GM12878 (cell line): ENCODE measurements at regions not wholly inside any gene's neighbourhood (a gene's known extent, or its start where the extent isn't known, plus 50 kb on each side); places are given as distances from the start of the nearest gene placed in this dataset.

ENCODE experiments used
- ATAC-seq: fragments of 200-7000 bp; cut with Tn5 transposase; 3 replicates; pipeline ENCODE4 v1.9.1; 2020; ENCODE audit warnings: mild to moderate bottlenecking, moderate library complexity
- BruUV-seq: library from RNA; stranded (reverse); fragments of 400-500 nt; replicated peaks from 2 replicates; lab custom pipeline; 2021; lab: Mats Ljungman, UMichigan
- CTCF ChIA-PET: fragments of 300-600 bp; sonication (Branson Sonifier 250); formaldehyde crosslinking; extraction: SDS; loops from one replicate; lab custom pipeline; 2021; ENCODE audit warnings: inconsistent platforms; lab: Yijun Ruan, JAX
- POLR2A ChIA-PET: fragments of 350-600 bp; formaldehyde crosslinking; extraction: SDS; loops from one replicate; lab custom pipeline; 2021; ENCODE audit warnings: inconsistent platforms; lab: Charles Lee
- RAD21 ChIA-PET: fragments of 300-600 bp; sonication (Branson Sonifier 250); formaldehyde crosslinking; loops from one replicate; lab custom pipeline; 2023; ENCODE audit warnings: antibody characterized with exemption; ENCODE audit not compliant: unreplicated experiment; lab: Charles Lee
- SMC1A ChIA-PET: fragments of 300-600 bp; sonication (Branson Sonifier 250); formaldehyde crosslinking; loops from one replicate; lab custom pipeline; 2023; ENCODE audit not compliant: unreplicated experiment, uncharacterized antibody; lab: Charles Lee
- DNase-seq: peaks from one replicate; pipeline ENCODE4 v3.0.0-alpha.2; 2011; ENCODE audit warnings: low read depth, low spot score
- FAIRE-seq: peaks from 3 replicates; lab custom pipeline; 2011; peaks lifted over from hg19 to GRCh38; lab: Jason Lieb, UNC
- H2AFZ ChIP-seq: 2 replicates; pipeline ENCODE4 v1.6.0; 2011; ENCODE audit warnings: low read depth, low read length, control low read depth; ENCODE audit not compliant: control insufficient read depth
- H3K27ac ChIP-seq: 2 replicates; pipeline ENCODE4 v1.5.1; 2011; ENCODE audit warnings: control low read depth; ENCODE audit not compliant: control insufficient read depth, insufficient read depth
- H3K27me3 ChIP-seq, 2 experiments: replicated peaks in 1 of 2; 2 replicates each; pipeline versions ENCODE4 v1.6.0 to v1.6.1; 2011; ENCODE audit warnings: low read length in 1 of 2; ENCODE audit not compliant: control insufficient read depth in 2 of 2, insufficient read depth in 2 of 2
- H3K36me3 ChIP-seq, 2 experiments: 2 replicates each; pipeline ENCODE4 v1.5.1; 2011; ENCODE audit warnings: low read length in 1 of 2; ENCODE audit not compliant: control insufficient read depth in 2 of 2, insufficient read depth in 2 of 2
- H3K4me1 ChIP-seq: 2 replicates; pipeline ENCODE4 v1.6.1; 2011; ENCODE audit warnings: mild to moderate bottlenecking, low read length, moderate library complexity, mixed read lengths; ENCODE audit not compliant: control insufficient read depth, insufficient read depth
- H3K4me2 ChIP-seq: 2 replicates; pipeline ENCODE4 v1.6.0; 2011; ENCODE audit warnings: control low read depth; ENCODE audit not compliant: control insufficient read depth, insufficient read depth
- H3K4me3 ChIP-seq: fragments of 200-600 bp; sonication (generic); 2 replicates; pipeline ENCODE4 v1.5.1; 2016
- H3K79me2 ChIP-seq: 2 replicates; pipeline ENCODE4 v1.6.0; 2011; ENCODE audit warnings: low read length; ENCODE audit not compliant: control insufficient read depth, insufficient read depth
- H3K9ac ChIP-seq: 2 replicates; pipeline ENCODE4 v1.8.0; 2011; ENCODE audit warnings: low read length, control low read depth, mixed read lengths; ENCODE audit not compliant: control insufficient read depth, insufficient read depth
- H3K9me3 ChIP-seq: replicated peaks from 3 replicates; pipeline ENCODE4 v1.5.1; 2011; ENCODE audit warnings: mild to moderate bottlenecking, low read length; ENCODE audit not compliant: control insufficient read depth, insufficient read depth
- H4K20me1 ChIP-seq: 2 replicates; pipeline ENCODE4 v1.6.0; 2011; ENCODE audit not compliant: control insufficient read depth, insufficient read depth
- ASH2L ChIP-seq: fragments of 300-600, 200-600 bp; sonication (generic); IDR thresholded peaks from 2 replicates; pipeline ENCODE4 v1.6.1; 2017; ENCODE audit warnings: low read depth, mild to moderate bottlenecking, borderline replicate concordance
- CBX5 ChIP-seq: sonication (generic); IDR thresholded peaks from 2 replicates; pipeline ENCODE4 v1.6.1; 2016; ENCODE audit warnings: low read depth, moderate library complexity, mild to moderate bottlenecking, inconsistent platforms
- HDAC2 ChIP-seq: fragments of 200-600 bp; sonication (generic); IDR thresholded peaks from 2 replicates; pipeline ENCODE4 v1.6.1; 2017
- MEF2B ChIP-seq: fragments of 450-650 bp; IDR thresholded peaks from 2 replicates; pipeline ENCODE4 v1.6.1; 2018; ENCODE audit warnings: mild to moderate bottlenecking, moderate library complexity; ENCODE audit not compliant: partially characterized antibody, poor library complexity, severe bottlenecking
- NKRF ChIP-seq: fragments of 450-650 bp; conservative IDR thresholded peaks from 2 replicates; pipeline ENCODE4 v1.6.1; 2017; ENCODE audit warnings: mild to moderate bottlenecking, moderate library complexity
- NR2C1 ChIP-seq: fragments of 450-650 bp; IDR thresholded peaks from 2 replicates; pipeline ENCODE4 v1.6.1; 2017; ENCODE audit warnings: antibody characterized with exemption, mild to moderate bottlenecking, moderate library complexity
- PAX8 ChIP-seq: fragments of 450-650 bp; IDR thresholded peaks from 2 replicates; pipeline ENCODE4 v1.6.1; 2017; ENCODE audit warnings: mild to moderate bottlenecking, moderate library complexity
- PBX3 ChIP-seq: IDR thresholded peaks from 2 replicates; pipeline ENCODE4 v1.6.1; 2011; ENCODE audit warnings: mild to moderate bottlenecking, low read depth, low read length, moderate library complexity; ENCODE audit not compliant: insufficient replicate concordance
- RAD21 ChIP-seq: IDR thresholded peaks from 2 replicates; pipeline ENCODE4 v1.6.1; 2011; ENCODE audit warnings: mild to moderate bottlenecking, low read depth, low read length, moderate library complexity; ENCODE audit not compliant: insufficient read depth
- ZNF384 ChIP-seq: IDR thresholded peaks from 2 replicates; pipeline ENCODE4 v1.6.1; 2012; ENCODE audit warnings: low read depth, mild to moderate bottlenecking, low read length, improper control_type of control experiment, borderline replicate concordance
- WGBS: methylation state at CpG from one replicate; pipeline ENCODE4 v1.1.6; 2016; ENCODE audit warnings: low lambda C conversion rate; ENCODE audit not compliant: insufficient replicate concordance, insufficient coverage; ENCODE audit errors: missing lambda C conversion rate; 5-methylcytosine and 5-hydroxymethylcytosine counted together
- in situ Hi-C: fragments of 300-500 bp; cut with MboI; formaldehyde crosslinking; loops from 9 replicates; pipeline ENCODE4 v1.14.3; 2018; ENCODE audit warnings: mixed read lengths
- intact Hi-C: fragments of 100-400 bp; cut with micrococcal nuclease; formaldehyde crosslinking; loops from one replicate; pipeline ENCODE4 v1.14.2; 2022; ENCODE audit not compliant: unreplicated experiment
- TF ChIP-seq, protein P1 (sequence below): IDR thresholded peaks from 2 replicates; pipeline ENCODE4 v1.6.1; 2012; ENCODE audit warnings: low read depth, low read length, improper control_type of control experiment

DNA sequence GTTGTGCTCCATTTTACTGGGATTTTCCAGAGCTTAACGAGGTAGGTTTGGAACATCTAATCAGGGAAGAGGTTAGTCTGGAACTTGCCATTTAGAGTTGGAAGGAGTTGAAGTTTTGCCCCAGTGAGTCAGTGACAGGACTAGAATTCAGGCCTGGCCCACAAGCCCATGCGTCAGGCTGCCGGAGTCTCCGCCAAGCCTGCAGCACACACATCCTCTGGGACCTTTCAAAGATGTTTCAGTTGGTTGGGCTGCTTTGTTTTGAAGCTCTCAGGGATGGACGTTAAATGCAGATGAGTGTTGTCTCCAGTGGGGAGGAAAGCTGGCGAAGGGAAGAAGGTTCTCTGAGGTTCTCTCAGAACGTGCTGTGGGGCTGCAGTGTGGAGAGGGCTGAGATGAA lies 147.0 kb downstream of the PSAT1 start (continued):
- TF ChIP-seq HDAC2 = no peak
- TF ChIP-seq, all 136 proteins: peak for 0

GRCh38 chr9:78448960-78449673 lies 152.2 kb downstream of the PSAT1 start:
- ChIA-PET RAD21 (no interaction called here), CTCF (interaction anchor here (2.5 kb wide), 1 partner anchor 10 kb away, joined by 20 read pairs; no protein-coding TSS in a partner anchor), POLR2A (no interaction called here), SMC1A (interaction anchor here (0.6 to 1.4 kb wide), 3 partner anchors 9 to 225 kb away, joined by 3 read pairs; no protein-coding TSS in a partner anchor)
- in situ Hi-C loops = no loop called here
- Histone ChIP-seq H3K9ac (no peak overlapping the region), H3K27ac (no peak overlapping the region), H4K20me1 (no peaks in the 10 kb centered on the region), H3K27me3 (no peaks in the 10 kb centered on the region; a peak in 1 of 4 replicates), H3K4me3 (no peak overlapping the region), H2AFZ (no peak overlapping the region), H3K36me3 (no peaks in the 10 kb centered on the region), H3K4me1 (no peaks in the 10 kb centered on the region), H3K9me3 (no peaks in the 10 kb centered on the region), H3K4me2 (no peak overlapping the region), H3K79me2 (no peaks in the 10 kb centered on the region)
- intact Hi-C loops = no loop called here
- no peak for DNase-seq
- ATAC-seq = no peak
- 56% methylated on average over 8 of the region's 8 CpGs for WGBS
- no peak for FAIRE-seq
- no TSS peak for BruUV-seq
- TF ChIP-seq ZNF384 = no peak
- TF ChIP-seq NR2C1 = no peak

DNA sequence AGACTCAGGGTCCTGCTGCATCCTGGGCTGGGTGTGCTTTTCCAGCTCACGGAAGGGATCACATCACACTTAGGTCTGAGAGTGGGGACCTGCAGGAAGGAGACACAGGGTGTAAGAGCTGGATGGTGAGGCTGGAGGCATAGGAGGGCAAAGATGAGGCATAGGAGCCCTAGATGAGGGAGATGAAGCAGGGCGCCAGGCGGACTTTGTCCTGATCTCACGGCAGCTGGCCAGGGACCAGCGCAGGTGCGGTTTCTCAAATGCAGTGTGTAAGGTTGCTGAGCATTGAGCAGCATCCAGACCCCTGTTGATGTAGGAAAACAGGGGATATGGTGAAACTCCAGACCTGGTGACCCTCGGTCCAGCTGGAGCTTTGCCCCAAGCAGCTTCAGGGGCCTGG lies 156.5 kb downstream of the PSAT1 start:
- no peak overlapping the region for H3K27ac ChIP-seq
- no peaks in the 10 kb centered on the region for H3K36me3 ChIP-seq
- H4K20me1 ChIP-seq = no peaks in the 10 kb centered on the region
- no peaks in the 10 kb centered on the region for H3K4me1 ChIP-seq
- FAIRE-seq (no peak), DNase-seq (no peak), ATAC-seq (no peak)
- intact Hi-C loops = no loop called here
- H3K27me3 ChIP-seq = no peaks in the 10 kb centered on the region
- BruUV-seq = no TSS peak
- no peaks in the 10 kb centered on the region for H3K9me3 ChIP-seq
- no peaks in the 10 kb centered on the region for H3K79me2 ChIP-seq
- no peak overlapping the region for H2AFZ ChIP-seq
- SMC1A ChIA-PET = no interaction called here
- H3K4me3 ChIP-seq = no peak overlapping the region
- POLR2A ChIA-PET = no interaction called here
- in situ Hi-C loops = no loop called here
- RAD21 ChIA-PET = no interaction called here
- H3K4me2 ChIP-seq = no peak overlapping the region
- CTCF ChIA-PET = no interaction called here
- H3K9ac ChIP-seq = no peak overlapping the region
- 51% methylated on average over 7 of the region's 7 CpGs for WGBS
- TF ChIP-seq PAX8 (no peak), NKRF (no peak), MEF2B (no peak), PBX3 (no peak), RAD21 (no peak), CBX5 (no peak), ASH2L (no peak)
- TF ChIP-seq, protein P1, sequence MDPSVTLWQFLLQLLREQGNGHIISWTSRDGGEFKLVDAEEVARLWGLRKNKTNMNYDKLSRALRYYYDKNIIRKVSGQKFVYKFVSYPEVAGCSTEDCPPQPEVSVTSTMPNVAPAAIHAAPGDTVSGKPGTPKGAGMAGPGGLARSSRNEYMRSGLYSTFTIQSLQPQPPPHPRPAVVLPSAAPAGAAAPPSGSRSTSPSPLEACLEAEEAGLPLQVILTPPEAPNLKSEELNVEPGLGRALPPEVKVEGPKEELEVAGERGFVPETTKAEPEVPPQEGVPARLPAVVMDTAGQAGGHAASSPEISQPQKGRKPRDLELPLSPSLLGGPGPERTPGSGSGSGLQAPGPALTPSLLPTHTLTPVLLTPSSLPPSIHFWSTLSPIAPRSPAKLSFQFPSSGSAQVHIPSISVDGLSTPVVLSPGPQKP = no peak
